ENCODE measurements at regions not wholly inside any gene's neighbourhood (a gene's known extent, or its start where the extent isn't known, plus 50 kb on each side); places are given as distances from the start of the nearest gene placed in this dataset.

- TF ChIP-seq CTCF (IDR thresholded peaks at IDR 0.05; ENCODE audit: low read depth, low read length, missing input control), result no peak
- no peak for TF ChIP-seq GABPA (IDR thresholded peaks at IDR 0.05 in 1 of 2, conservative IDR thresholded peaks at IDR 0.05 in 1 of 2)
- TF ChIP-seq YY1 (IDR thresholded peaks at IDR 0.05), result no peak
These were observed 194.9 kb upstream of the KBTBD8 start for GRCh38 chr3:66803206-66803605.

Data from liver (tissue), 3 donors.